Stimulated activated memory B cell treated with anti-CD40 and anti-IgM and Interleukin-4, amounts not matched to agents 10 μg/mL and 1 μg/mL and 100 μg/mL, for 72 hours (primary cell): ENCODE measurements at regions not wholly inside any gene's neighbourhood (a gene's known extent, or its start where the extent isn't known, plus 50 kb on each side); places are given as distances from the start of the nearest gene placed in this dataset.

Source experiments
- ATAC-seq: fragments of 150-1000 bp; cut with Tn5 transposase; 2 replicates; pipeline ENCODE4 v1.10.0; 2021
- H3K27ac Mint-ChIP-seq: one replicate; pipeline ENCODE4 v1.8.0; 2022; ENCODE audit warnings: mild to moderate bottlenecking, mixed read lengths
- H3K27me3 Mint-ChIP-seq: one replicate; pipeline ENCODE4 v1.8.0; 2022; ENCODE audit warnings: mixed read lengths
- H3K36me3 Mint-ChIP-seq: one replicate; pipeline ENCODE4 v1.8.0; 2022; ENCODE audit warnings: mixed read lengths
- H3K4me1 Mint-ChIP-seq: one replicate; pipeline ENCODE4 v1.8.0; 2022; ENCODE audit warnings: mixed read lengths
- H3K4me3 Mint-ChIP-seq: one replicate; pipeline ENCODE4 v1.8.0; 2022; ENCODE audit warnings: mild to moderate bottlenecking, moderate library complexity, mixed read lengths
- H3K9me3 Mint-ChIP-seq: one replicate; pipeline ENCODE4 v1.8.0; 2022; ENCODE audit warnings: mixed read lengths

GRCh38 chr5:145118611-145119010 is 716.5 kb downstream of the PRELID2 start:
- H3K27me3 Mint-ChIP-seq: no peaks in the 10 kb centered on the region
- no peaks in the 10 kb centered on the region for H3K36me3 Mint-ChIP-seq
- peaks cover 9% of the 10 kb centered on the region for H3K9me3 Mint-ChIP-seq
- no peak for ATAC-seq
- no peak overlapping the region for H3K27ac Mint-ChIP-seq
- H3K4me1 Mint-ChIP-seq: no peaks in the 10 kb centered on the region
- H3K4me3 Mint-ChIP-seq: no peak overlapping the region

DNA sequence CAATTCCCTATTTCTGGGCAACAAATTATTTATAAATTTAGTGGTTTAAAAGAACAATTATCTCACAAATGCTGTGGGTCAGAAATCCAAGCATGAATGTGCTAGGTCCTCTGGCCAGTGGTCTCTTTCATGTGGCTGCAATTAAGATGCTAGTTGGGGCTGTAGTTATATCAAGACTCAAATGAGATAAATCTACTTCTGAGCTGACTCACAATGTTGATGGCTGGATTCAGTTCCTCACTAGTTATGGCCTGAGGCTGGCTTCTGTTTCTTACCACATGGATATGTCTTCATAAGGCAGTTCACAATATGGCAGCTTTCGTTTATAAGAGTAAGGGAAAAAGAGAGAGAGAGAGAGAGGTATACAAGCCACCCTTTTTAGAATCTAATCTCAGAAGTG is 717.0 kb downstream of the PRELID2 start:
- Mint-ChIP-seq H3K36me3 (no peaks in the 10 kb centered on the region), H3K9me3 (peaks cover 12% of the 10 kb centered on the region), H3K27ac (no peak overlapping the region), H3K4me3 (no peak overlapping the region), H3K4me1 (no peaks in the 10 kb centered on the region), H3K27me3 (no peaks in the 10 kb centered on the region)
- peak; percentile 16 for ATAC-seq

DNA sequence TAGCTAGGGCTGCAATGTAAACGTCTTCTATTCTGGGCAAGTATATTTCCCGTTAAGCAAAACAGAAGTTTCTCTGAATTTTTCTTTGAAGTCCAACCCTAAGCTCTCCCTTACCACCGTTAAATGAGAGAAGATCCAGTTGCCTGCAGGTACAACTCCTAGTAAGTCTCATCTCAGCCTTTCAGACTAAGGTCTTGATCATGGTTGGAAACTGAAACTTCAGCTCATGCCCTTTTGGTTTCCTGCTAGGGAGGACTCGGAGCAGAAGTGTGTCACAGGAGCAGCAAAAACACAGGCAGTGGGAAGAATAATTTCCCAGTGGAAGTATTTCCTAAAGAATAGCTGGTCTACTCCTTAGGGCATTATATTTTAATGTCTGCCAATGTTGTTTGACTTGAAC is 717.9 kb downstream of the PRELID2 start:
- H3K4me3 Mint-ChIP-seq: no peak overlapping the region
- no peaks in the 10 kb centered on the region for H3K27me3 Mint-ChIP-seq
- no peak for ATAC-seq
- no peaks in the 10 kb centered on the region for H3K4me1 Mint-ChIP-seq
- no peaks in the 10 kb centered on the region for H3K36me3 Mint-ChIP-seq
- no peak overlapping the region for H3K27ac Mint-ChIP-seq
- H3K9me3 Mint-ChIP-seq: peaks cover 12% of the 10 kb centered on the region

- H3K4me3 Mint-ChIP-seq: no peak overlapping the region
- H3K36me3 Mint-ChIP-seq: no peaks in the 10 kb centered on the region
- H3K27ac Mint-ChIP-seq: no peak overlapping the region
- H3K27me3 Mint-ChIP-seq: no peaks in the 10 kb centered on the region
- H3K4me1 Mint-ChIP-seq: no peaks in the 10 kb centered on the region
- ATAC-seq: no peak
- peaks cover 14% of the 10 kb centered on the region for H3K9me3 Mint-ChIP-seq
These were observed 723.7 kb downstream of the PRELID2 start for GRCh38 chr5:145111420-145111819.

GRCh38 chr5:145110834-145111233 is 724.3 kb downstream of the PRELID2 start:
- Mint-ChIP-seq H3K27ac (no peak overlapping the region), H3K36me3 (no peaks in the 10 kb centered on the region), H3K4me1 (no peaks in the 10 kb centered on the region), H3K9me3 (peaks cover 11% of the 10 kb centered on the region), H3K4me3 (no peak overlapping the region), H3K27me3 (no peaks in the 10 kb centered on the region)
- ATAC-seq: no peak

DNA sequence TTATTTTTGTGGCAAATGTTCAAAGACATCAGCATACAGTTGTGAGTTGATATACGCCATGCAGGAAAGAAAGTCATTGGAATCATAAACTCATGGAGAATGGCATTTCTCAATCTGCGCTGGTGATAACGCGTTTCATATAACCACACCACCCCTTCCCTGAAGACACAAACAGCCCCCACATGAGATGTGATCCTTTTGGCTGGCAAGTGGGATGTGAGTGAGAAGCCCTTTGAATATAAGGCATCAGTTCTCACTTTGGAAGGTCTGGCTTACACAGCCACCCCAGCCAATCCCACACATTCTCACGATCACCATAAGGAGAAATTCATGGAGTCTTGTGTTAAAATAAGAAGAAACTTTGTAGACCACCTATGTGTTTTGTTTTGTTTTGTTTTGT is 725.0 kb downstream of the PRELID2 start:
- peaks cover 11% of the 10 kb centered on the region for H3K9me3 Mint-ChIP-seq
- no peaks in the 10 kb centered on the region for H3K36me3 Mint-ChIP-seq
- H3K4me1 Mint-ChIP-seq: no peaks in the 10 kb centered on the region
- H3K4me3 Mint-ChIP-seq: no peak overlapping the region
- no peak overlapping the region for H3K27ac Mint-ChIP-seq
- H3K27me3 Mint-ChIP-seq: no peaks in the 10 kb centered on the region
- no peak for ATAC-seq

DNA sequence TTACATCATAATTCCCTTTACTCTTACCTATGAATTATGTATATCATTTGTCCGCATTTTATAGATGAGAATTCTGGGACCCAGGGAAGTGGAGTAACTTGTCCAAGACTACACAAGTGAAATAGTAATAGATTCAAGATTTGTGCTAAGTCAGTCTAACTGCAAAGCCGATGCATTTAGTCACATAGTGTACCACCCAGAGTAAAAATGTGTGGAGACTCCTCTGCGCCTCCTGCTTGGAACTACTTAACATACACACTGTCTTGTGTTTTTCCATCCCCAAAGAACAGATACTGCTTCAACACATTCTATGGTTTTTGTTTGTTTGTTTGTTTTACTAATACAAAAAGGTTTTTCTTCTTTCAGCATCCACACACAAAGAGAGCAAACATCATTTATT is 729.8 kb downstream of the PRELID2 start:
- no peak for ATAC-seq
- peaks cover 3% of the 10 kb centered on the region for H3K9me3 Mint-ChIP-seq
- no peaks in the 10 kb centered on the region for H3K27me3 Mint-ChIP-seq
- H3K4me1 Mint-ChIP-seq: no peaks in the 10 kb centered on the region
- H3K4me3 Mint-ChIP-seq: no peak overlapping the region
- H3K36me3 Mint-ChIP-seq: no peaks in the 10 kb centered on the region
- no peak overlapping the region for H3K27ac Mint-ChIP-seq

GRCh38 chr5:145104106-145104505 is 731.0 kb downstream of the PRELID2 start:
- H3K4me3 Mint-ChIP-seq: no peak overlapping the region
- no peaks in the 10 kb centered on the region for H3K36me3 Mint-ChIP-seq
- H3K4me1 Mint-ChIP-seq: no peaks in the 10 kb centered on the region
- no peaks in the 10 kb centered on the region for H3K27me3 Mint-ChIP-seq
- ATAC-seq: no peak
- H3K27ac Mint-ChIP-seq: no peak overlapping the region
- H3K9me3 Mint-ChIP-seq: peaks cover under 1% of the 10 kb centered on the region

GRCh38 chr5:145101246-145101645 is 733.9 kb downstream of the PRELID2 start:
- ATAC-seq: no peak

GRCh38 chr5:145090115-145090514 is 745.0 kb downstream of the PRELID2 start:
- Mint-ChIP-seq H3K4me3 (no peak overlapping the region), H3K27ac (no peak overlapping the region), H3K36me3 (no peaks in the 10 kb centered on the region), H3K4me1 (no peaks in the 10 kb centered on the region), H3K9me3 (peaks cover 3% of the 10 kb centered on the region), H3K27me3 (no peaks in the 10 kb centered on the region)
- ATAC-seq: no peak

More at GRCh38 chr5:145101246-145101645, 733.9 kb downstream of the PRELID2 start:
- Mint-ChIP-seq H3K36me3 (no peaks in the 10 kb centered on the region), H3K4me1 (no peaks in the 10 kb centered on the region), H3K27me3 (no peaks in the 10 kb centered on the region), H3K27ac (no peak overlapping the region), H3K9me3 (no peaks in the 10 kb centered on the region), H3K4me3 (no peak overlapping the region)

- no peak for ATAC-seq
- Mint-ChIP-seq H3K27ac (no peak overlapping the region), H3K4me3 (no peak overlapping the region), H3K4me1 (no peaks in the 10 kb centered on the region), H3K9me3 (peaks cover 2% of the 10 kb centered on the region), H3K27me3 (no peaks in the 10 kb centered on the region), H3K36me3 (no peaks in the 10 kb centered on the region)
These were observed 750.3 kb downstream of the PRELID2 start for GRCh38 chr5:145084834-145085233.

DNA sequence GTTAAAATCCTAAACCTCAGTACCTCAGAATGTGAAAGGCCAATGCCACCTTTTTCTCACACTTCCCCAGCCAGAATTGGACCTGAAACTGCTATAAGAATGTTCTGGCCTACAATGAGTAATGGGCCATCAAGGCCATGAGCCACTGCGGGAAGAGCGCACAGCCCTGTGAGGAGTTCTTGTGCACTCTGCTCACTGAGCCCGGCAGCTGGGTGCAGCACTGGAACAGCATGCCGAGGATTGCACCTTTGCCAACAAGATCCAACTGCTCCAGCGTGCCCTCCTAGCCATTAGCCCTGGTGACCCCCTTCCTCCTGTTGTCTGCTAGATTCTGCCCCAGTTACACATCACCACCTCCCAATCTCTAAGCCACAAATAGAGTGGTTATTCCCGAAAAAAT is 758.1 kb downstream of the PRELID2 start:
- Mint-ChIP-seq H3K9me3 (peaks cover 4% of the 10 kb centered on the region), H3K36me3 (no peaks in the 10 kb centered on the region)

DNA sequence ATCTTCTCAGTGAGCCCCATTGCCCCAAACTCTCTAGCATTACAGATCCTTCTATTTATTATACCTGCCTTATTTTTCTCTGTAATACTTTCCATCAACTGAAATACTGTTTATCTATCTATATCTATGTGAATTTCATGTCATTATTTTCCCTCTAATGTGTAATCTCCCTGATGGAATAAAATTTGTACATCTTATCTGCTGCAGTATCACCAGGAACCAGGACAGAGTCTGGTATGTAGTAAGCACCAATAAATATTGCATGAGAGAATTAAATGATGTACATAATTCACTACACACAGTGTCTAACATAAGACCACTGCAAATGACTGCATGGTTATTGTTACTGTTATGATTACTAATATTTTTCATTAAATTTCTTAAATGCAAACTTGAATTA is 759.1 kb downstream of the PRELID2 start:
- Mint-ChIP-seq H3K4me1 (no peaks in the 10 kb centered on the region), H3K4me3 (no peak overlapping the region), H3K27ac (no peak overlapping the region), H3K9me3 (peaks cover 4% of the 10 kb centered on the region), H3K27me3 (no peaks in the 10 kb centered on the region), H3K36me3 (no peaks in the 10 kb centered on the region)
- ATAC-seq: no peak

More for the DNA sequence above, 758.1 kb downstream of the PRELID2 start:
- no peak for ATAC-seq
- no peaks in the 10 kb centered on the region for H3K4me1 Mint-ChIP-seq
- no peak overlapping the region for H3K4me3 Mint-ChIP-seq
- no peaks in the 10 kb centered on the region for H3K27me3 Mint-ChIP-seq
- H3K27ac Mint-ChIP-seq: no peak overlapping the region

DNA sequence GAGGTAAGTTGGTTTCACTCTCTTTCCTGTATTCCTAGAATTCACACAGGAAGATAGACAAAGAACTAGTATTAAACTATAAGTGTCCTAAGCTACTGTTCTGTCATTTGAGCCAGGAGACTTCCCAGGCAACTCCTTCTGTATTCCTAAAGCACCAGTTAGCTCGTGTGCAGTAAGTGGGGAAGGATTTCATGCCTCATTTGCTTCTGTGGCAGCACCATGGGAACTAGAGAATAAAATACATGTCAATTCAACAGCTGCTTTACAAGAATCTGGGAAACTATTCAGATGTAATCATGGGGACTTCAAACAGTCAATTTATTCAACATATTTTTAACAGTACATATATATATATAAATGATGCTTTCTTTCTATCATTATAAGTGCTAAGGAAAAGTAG is 762.3 kb downstream of the PRELID2 start:
- Mint-ChIP-seq H3K27me3 (no peaks in the 10 kb centered on the region), H3K4me3 (no peak overlapping the region), H3K9me3 (peaks cover 4% of the 10 kb centered on the region), H3K27ac (no peak overlapping the region), H3K4me1 (no peaks in the 10 kb centered on the region), H3K36me3 (no peaks in the 10 kb centered on the region)
- no peak for ATAC-seq

DNA sequence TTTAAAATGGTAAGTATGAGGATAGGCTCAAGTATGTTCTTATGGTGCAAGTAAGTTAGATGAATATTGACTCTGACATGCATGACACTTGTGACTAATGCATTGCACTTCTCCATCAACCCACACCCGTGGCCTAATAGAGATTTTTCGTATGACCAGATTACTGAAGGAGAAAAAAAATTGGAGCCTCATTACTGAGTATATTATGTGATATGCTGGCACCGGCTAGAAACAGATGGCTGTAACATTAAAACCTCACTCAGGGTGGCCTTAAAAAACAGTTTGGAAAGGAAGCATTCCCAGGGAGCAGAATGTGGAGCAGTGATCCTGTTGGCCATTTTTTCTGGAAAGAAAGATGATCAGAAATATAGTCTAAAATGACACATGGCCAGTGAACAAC is 766.4 kb downstream of the PRELID2 start:
- no peaks in the 10 kb centered on the region for H3K36me3 Mint-ChIP-seq
- no peak for ATAC-seq
- no peak overlapping the region for H3K27ac Mint-ChIP-seq
- H3K9me3 Mint-ChIP-seq: no peaks in the 10 kb centered on the region
- no peak overlapping the region for H3K4me3 Mint-ChIP-seq
- H3K4me1 Mint-ChIP-seq: no peaks in the 10 kb centered on the region
- H3K27me3 Mint-ChIP-seq: no peaks in the 10 kb centered on the region

DNA sequence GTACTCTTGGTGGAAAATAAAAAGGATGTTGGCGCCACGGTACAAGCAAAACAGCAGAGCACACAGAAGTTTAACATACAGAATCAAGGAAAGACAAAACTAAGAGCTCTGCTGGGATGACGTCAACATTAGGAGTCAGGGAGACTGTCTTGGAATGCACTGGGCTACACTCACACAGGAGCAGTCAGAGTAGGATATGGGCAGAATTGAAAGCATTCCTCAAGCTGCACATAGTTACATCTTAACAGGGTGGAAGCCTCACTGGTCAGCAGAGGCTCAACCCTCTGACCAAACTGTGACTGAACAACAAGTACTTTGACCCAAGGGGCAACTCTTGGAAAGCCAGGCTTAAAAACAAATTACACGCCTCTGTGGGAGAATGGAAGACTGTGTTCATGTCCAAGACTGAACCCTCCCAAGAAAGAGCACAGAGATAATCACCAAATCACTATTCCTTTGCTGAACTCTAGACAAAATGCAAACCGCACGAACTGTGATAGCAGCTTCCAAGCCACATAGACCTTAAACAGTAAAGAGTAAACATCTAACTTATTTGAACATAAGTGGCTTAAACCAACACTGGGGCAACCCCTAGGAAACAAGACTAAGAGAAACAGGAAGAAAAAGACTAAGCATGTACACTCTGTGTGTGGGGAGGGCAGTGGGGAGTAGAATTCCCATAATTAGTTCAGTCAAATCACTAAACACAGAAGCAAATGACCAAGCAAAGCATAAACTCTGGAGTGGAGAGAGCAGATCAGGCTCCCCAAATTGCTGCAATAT is 772.7 kb downstream of the PRELID2 start:
- Mint-ChIP-seq H3K4me1 (no peaks in the 10 kb centered on the region), H3K36me3 (no peaks in the 10 kb centered on the region), H3K27ac (no peak overlapping the region), H3K27me3 (no peaks in the 10 kb centered on the region), H3K9me3 (no peaks in the 10 kb centered on the region), H3K4me3 (no peak overlapping the region)
- no peak for ATAC-seq
